H1 (cell line): ENCODE measurements at regions not wholly inside any gene's neighbourhood (a gene's known extent, or its start where the extent isn't known, plus 50 kb on each side); places are given as distances from the start of the nearest gene placed in this dataset.

ENCODE experiments used
- SAP30 ChIP-seq: fragments of 300-600 bp; sonication (generic); IDR thresholded peaks from 2 replicates; pipeline ENCODE4 v1.7.1; 2012; ENCODE audit warnings: low read length, moderate library complexity, mild to moderate bottlenecking, inconsistent platforms; ENCODE audit not compliant: insufficient read depth, insufficient replicate concordance
- TAF7 ChIP-seq: optimal IDR thresholded peaks from 2 replicates; pipeline ENCODE3; 2011; ENCODE audit warnings: low read depth, mild to moderate bottlenecking, inconsistent platforms, low read length, moderate library complexity, borderline replicate concordance

GRCh38 chr6:71446057-71446456 lies 157.4 kb downstream of the OGFRL1 start (continued):
- no peak for TF ChIP-seq SAP30
- TF ChIP-seq TAF7: no peak
